ENCODE measurements at regions not wholly inside any gene's neighbourhood (a gene's known extent, or its start where the extent isn't known, plus 50 kb on each side); places are given as distances from the start of the nearest gene placed in this dataset.

DNA sequence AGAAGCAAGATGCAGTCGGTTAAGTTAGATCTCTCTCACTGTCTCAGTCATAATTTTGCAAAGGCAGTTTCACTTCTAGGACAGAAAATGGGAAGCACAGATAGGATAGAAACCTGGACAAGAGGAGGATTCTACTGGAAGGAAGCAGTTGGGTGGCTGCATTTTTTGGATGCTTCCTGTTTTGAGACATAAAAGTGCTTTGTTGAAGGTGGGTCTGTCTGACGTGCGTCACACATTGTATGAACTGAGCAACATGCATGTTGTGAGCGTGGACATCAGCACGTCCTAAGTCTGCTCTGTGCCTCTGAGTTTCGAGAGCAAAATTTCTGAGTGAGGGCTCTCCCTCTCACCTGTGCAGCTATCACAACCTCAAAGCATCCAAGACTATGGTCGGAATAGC is 68.7 kb upstream of the SNX9 start:
- no peak for TF ChIP-seq GATA2 (IDR thresholded peaks at IDR 0.05; ENCODE audit: low read depth, low read length)
- TF ChIP-seq GATA3 (IDR thresholded peaks at IDR 0.05; ENCODE audit: low read depth, low read length), result no peak

DNA sequence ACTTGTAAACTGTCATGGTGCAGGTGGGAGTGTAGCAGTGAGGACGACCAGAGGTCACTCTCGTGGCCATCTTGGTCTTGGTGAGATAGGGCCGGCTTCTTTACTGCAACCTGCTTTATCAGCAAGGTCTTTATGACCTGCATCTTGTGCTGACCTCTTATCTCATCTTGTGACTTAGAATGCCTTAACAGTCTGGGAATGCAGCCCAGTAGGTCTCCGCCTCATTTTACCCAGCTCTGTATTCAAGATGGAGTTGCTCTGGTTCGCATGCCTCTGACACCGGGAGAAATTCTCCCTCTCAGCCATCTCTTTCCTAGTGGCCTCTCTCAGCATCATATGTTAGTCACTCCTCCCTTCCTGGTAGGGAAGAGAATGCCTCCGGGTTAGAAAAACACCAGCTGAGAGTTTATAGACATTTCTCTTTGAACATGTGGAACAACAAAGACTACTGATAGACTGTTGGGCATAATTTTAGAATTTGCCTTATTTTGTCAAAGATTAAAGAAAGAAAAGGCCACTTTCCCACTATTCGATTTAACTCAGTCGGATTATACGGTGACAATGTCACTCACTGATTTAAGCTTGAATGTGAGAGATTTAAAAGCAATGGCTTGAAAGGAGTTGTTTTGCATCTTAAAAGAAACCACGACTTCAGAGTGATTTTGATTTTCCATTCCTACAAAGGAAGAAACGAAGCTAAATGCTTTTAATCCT is 67.9 kb upstream of the SNX9 start:
- no peak for TF ChIP-seq GATA3 (IDR thresholded peaks at IDR 0.05; ENCODE audit: low read depth, low read length)
- TF ChIP-seq GATA2 (IDR thresholded peaks at IDR 0.05; ENCODE audit: low read depth, low read length), result no peak

DNA sequence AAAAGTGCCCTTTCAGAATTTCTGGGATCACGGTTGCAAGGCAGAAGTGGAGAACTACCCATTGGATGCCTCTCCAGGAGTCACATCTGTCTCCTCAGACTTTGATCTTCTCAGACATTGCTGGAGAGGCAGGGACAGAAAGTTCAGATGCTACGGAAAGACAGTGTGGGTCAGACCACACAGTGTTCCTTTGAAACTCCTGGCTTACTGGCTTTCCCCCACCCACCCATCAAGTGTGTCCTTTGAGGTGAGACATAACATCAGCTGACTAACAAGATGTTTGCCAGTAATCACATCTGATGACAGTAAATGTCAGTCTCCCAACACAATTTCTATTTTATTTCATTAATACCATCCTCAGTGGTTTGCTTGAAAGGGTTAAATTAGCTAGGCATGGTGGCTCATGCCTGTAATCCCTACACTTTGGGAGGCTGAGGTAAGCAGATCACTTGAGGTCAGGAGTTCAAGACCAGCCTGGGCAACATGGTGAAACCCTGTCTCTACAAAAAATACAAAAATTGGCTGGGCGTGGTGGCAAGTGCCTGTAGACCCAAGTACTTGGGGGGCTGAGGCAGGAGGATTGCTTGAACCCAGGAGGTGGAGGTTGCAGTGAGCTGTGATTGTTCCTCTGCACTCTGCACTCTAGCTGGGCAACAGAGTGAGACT is 67.2 kb upstream of the SNX9 start:
- TF ChIP-seq GATA2 (IDR thresholded peaks at IDR 0.05; ENCODE audit: low read depth, low read length), result no peak
- no peak for TF ChIP-seq GATA3 (IDR thresholded peaks at IDR 0.05; ENCODE audit: low read depth, low read length)

DNA sequence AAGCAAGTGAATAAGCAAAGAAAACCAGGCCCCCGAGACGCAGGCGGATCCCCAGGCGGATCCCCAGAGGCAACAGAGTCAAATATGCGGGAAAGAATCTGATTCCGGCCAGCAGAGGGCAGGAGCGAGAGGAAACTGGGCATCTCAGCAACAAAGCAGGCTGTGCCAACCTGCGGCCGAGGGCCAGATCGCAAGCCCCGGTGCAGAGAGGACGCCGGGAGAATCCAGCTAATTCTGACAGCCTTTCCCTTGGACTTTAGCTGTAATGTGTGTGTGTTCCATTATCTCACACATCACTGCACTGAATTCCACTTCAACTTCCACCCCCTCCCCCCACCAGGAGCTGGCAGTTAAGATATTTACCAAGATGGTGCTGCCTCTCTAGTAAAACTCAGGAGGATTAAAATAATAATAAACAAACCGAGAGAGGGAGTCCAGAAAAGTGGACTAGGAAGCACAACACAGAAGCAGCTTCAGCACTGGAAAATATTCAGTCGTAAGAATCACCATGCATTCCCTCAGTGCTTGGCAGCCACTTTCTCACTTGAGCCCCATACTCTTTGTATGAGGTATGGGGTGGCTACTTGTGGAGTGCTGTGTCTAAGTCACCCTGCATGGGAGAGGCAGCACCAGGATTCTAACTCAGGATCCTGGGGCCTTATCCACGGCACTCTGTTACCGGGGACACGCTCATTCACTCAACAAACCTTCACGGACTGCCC is 66.2 kb upstream of the SNX9 start:
- TF ChIP-seq GATA2 (IDR thresholded peaks at IDR 0.05; ENCODE audit: low read depth, low read length), result no peak; the same call in 1 of the 2 replicates
- TF ChIP-seq GATA3 (IDR thresholded peaks at IDR 0.05; ENCODE audit: low read depth, low read length), result no peak

DNA sequence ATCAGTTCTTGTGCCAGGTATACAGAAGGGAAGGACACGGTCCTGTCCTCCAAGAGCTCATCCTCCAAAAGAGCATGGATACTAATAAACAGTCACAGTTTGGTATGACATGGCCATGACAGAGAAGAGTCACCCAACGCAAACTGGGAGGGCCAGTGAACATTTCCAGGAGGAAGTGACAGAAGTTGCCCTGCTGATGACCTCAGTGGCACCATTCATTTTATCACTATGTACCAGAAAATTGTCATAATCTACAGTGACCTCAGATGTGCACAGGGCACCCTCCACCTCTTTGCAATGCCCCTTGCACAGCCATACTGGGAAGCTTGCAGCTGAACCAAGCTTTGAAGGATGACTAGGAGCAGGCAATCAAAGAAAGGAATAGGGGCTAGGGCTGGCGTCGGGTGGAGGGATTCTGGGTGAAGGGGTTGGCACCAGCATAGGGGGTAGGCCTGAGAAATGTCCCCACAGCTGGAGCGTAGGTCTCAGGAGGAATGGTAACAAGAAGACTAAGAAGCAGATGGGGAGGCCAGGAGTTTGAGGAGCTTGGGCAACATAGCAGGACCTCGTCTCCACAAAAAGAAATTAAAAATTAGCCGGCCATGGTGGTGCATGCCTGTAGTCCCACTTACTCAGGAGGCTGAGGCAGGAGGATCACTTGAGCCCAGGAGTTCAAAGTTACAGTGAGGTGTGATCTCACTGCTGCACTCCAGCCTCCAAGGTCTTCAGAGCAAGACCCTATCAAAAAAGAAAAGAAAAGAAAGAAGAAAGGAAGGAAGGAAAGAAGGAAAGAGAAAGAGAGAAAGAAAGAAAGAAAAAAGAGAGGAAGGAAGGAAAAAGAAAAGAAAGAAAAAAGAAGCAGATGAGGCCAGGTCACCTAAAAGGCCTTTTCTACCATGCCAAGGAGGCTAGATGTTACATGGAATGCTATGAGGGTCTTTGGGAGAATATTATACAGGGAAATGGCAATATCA is 65.3 kb upstream of the SNX9 start:
- TF ChIP-seq GATA3 (IDR thresholded peaks at IDR 0.05; ENCODE audit: low read depth, low read length) (no peak), GATA2 (IDR thresholded peaks at IDR 0.05; ENCODE audit: low read depth, low read length) (no peak)

DNA sequence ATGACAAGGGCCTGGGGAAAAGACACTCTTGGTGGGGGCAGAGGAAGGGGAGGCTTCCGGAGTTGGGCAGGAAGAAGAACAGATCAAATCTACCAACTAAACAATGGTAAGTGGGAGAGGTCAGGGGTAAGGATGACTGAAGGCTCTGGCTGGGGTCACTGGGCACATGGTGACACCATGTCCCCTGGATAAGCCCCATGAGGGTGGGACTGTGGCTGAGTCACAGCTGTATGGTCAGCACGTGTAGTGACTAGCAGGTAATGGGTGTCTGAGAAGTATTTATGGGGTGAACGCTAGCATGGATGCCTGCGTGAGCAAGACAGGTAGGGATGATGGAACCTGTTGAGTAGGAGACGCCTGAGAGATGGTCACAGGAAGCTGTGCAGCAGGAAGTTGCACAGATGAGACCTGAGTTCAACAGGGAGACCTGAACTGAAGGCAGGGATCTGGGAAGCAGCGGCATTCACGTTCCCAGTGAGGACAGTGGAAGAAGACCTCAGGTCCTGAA is 64.5 kb upstream of the SNX9 start:
- TF ChIP-seq GATA2 (IDR thresholded peaks at IDR 0.05; ENCODE audit: low read depth, low read length) (no peak), GATA3 (IDR thresholded peaks at IDR 0.05; ENCODE audit: low read depth, low read length) (no peak)

DNA sequence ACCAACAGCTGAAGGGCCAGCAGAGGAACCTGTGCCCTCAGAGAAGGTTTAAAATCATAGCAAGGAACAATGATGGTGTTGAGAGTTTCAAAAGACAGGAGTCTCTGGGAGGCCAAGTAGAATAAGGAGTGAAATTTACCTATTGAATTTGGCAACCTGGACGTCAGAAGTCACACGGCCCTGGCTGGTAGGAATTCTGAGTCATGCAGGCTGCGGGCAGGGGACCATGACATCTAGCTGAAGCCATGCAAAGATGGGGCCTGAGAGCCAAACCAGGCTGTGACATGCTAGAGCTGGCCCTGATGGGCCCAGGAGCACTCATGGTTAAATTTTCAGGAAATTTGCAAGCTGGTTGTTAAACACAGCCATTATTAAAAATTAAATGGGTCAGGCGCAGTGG is 64.0 kb upstream of the SNX9 start:
- TF ChIP-seq GATA3 (IDR thresholded peaks at IDR 0.05; ENCODE audit: low read depth, low read length), result no peak
- no peak for TF ChIP-seq GATA2 (IDR thresholded peaks at IDR 0.05; ENCODE audit: low read depth, low read length)

DNA sequence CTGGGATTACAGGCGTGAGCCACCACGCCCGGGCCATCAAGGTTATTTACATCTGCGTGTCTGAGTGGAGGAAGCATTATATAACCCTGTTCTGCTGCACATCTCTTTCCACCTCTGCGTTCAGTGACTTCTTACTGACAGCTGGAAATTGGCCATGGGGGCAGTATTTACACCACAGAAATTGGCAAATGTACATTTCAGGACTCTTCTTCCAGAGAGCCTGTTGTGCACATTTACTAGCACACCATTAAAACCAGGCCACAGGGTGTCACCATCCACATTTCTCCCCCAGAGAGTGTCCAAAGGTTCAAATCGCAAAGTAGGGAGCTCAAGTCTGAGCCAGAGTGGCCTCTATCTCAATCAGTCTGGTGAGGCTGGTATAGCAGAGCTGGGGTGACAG is 62.9 kb upstream of the SNX9 start:
- TF ChIP-seq GATA2 (IDR thresholded peaks at IDR 0.05; ENCODE audit: low read depth, low read length), result no peak
- no peak for TF ChIP-seq GATA3 (IDR thresholded peaks at IDR 0.05; ENCODE audit: low read depth, low read length)

DNA sequence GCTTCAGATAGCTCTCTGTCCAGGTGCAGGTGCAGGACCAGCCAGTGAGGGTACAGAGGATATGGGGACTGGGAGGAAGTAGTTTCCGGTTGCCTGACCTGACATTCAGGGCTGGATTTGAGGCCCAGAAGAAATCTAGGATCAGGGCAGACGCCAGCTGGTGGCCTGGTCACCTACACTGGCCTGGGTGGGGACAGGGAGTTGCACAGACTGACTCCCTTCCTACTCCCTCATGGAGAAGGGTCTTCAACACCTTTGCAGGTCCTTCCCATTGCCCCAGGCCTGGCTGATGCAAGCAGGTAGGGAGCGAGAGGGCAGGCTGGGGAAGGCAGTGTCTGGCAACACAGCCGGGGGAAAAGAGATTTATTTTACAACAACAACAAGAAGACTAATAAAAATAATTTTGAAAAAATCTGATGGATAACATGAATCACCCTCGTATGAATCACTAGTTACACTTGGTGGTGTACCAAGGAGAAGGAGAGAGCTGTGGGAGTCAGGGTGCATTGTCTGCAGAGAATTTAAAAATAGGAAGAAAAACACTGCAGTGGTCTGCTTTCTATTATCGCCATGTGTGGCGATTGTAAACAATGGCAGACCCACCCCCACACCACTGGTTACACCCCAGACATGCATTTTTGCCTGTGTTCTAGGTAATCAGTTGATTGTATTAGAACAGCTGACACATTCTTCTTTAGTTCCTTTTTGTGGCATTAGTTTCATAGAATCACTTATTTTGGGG is 62.3 kb upstream of the SNX9 start:
- TF ChIP-seq GATA3 (IDR thresholded peaks at IDR 0.05; ENCODE audit: low read depth, low read length) (no peak), GATA2 (IDR thresholded peaks at IDR 0.05; ENCODE audit: low read depth, low read length) (no peak)

DNA sequence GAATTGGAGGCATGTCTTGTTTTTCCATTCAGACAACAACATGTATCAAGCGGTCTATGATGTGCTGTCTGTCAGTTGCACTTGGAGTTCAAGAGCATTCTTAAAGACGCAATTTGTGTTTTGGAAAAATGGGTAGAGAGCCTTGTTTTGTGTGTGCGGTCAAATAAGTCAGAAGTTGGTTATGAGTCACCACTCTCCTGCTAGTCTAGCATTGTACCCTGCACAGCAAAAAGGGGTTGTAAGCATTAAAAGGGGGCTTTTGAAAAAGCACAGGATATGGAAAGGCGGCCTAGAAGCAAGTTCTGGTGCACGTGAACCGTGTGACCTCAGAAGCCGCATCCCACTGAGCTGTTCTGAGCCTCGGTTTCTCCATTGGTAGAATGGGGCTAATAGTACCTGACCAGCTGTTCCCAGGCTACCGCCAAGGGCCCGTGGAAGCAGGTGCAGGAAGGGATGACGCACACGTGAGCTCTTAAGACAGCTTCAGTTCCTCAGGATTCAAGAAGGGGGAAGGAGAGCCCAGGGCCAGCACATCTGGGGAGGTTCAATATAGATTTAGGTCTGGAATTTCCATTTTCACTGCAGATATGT is 61.6 kb upstream of the SNX9 start:
- TF ChIP-seq GATA2 (IDR thresholded peaks at IDR 0.05; ENCODE audit: low read depth, low read length) (no peak), GATA3 (IDR thresholded peaks at IDR 0.05; ENCODE audit: low read depth, low read length) (no peak)

DNA sequence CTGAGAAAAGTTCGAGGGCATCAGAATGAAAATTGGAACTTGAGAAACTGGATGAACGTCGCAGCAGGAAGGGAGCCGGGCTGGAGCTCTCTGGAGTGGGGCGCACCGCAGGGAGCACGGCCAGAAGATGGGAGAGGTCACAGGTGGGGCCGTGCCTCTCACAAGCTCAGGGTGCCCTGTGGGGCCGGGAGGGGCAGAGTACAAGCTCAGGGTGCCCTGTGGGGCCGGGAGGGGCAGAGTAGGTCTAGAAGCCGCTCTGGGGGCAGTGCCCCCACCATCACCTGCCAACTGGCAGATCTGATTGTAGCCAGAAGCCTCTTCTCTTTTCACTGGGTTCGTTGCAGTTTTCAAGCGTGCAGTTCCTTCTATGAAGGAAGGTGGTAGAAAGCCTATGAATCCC is 61.1 kb upstream of the SNX9 start:
- TF ChIP-seq GATA3 (IDR thresholded peaks at IDR 0.05; ENCODE audit: low read depth, low read length) (no peak), GATA2 (IDR thresholded peaks at IDR 0.05; ENCODE audit: low read depth, low read length) (no peak)

DNA sequence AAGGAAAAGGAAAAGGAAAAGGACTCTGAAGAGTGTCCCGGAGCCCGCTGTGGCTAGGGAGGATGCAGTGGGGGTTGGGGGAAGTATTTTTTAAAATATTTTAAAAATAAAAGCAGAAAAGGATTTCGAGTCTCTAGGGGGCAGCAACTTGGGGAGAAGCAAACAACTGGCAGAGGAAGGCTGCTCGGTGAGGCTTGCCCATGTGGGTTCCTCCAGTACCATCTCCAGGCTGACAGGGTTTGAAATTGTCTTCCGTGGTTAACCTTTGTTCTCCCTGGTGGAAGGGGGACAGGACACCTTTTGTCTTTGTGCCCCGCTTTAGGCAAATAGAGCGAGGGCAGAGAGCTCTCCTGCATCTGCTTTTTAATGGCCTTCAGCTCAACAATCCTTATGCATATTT is 60.4 kb upstream of the SNX9 start:
- TF ChIP-seq GATA3 (IDR thresholded peaks at IDR 0.05; ENCODE audit: low read depth, low read length) (no peak), GATA2 (IDR thresholded peaks at IDR 0.05; ENCODE audit: low read depth, low read length) (no peak)
